Spleen (tissue), 11 donors: ENCODE measurements at regions not wholly inside any gene's neighbourhood (a gene's known extent, or its start where the extent isn't known, plus 50 kb on each side); places are given as distances from the start of the nearest gene placed in this dataset.

Source experiments
- DNase-seq: peaks from one replicate; pipeline ENCODE4 v3.0.0-alpha.2; 2020
- H3K27ac ChIP-seq, 8 donors: fragments of 200-600 bp; sonication (generic) in 7 of 8; 1 replicate in 4 of 8; 2 replicates in 4 of 8; pipeline versions ENCODE4 v1.5.0 to v1.8.0; 2016 to 2021; ENCODE audit warnings: inconsistent platforms in 4 of 8, mild to moderate bottlenecking in 4 of 8, moderate library complexity in 1 of 8
- H3K27me3 ChIP-seq, 7 donors: fragments of 200-600 bp; sonication (generic) in 6 of 7; replicated peaks in 1 of 7; 1 replicate in 4 of 7; 2 replicates in 3 of 7; pipeline versions ENCODE4 v1.5.0 to v1.8.0; 2016 to 2021; ENCODE audit warnings: inconsistent platforms in 3 of 7, mild to moderate bottlenecking in 1 of 7
- H3K36me3 ChIP-seq, 6 donors: fragments of 200-600 bp; sonication (generic) in 5 of 6; 1 replicate in 4 of 6; 2 replicates in 2 of 6; pipeline versions ENCODE4 v1.5.0 to v1.8.0; 2016 to 2021; ENCODE audit warnings: inconsistent platforms in 2 of 6
- H3K4me1 ChIP-seq, 6 donors: fragments of 200-600 bp; sonication (generic) in 5 of 6; 1 replicate in 3 of 6; 2 replicates in 3 of 6; pipeline versions ENCODE4 v1.5.0 to v1.8.0; 2016 to 2021; ENCODE audit warnings: inconsistent platforms in 3 of 6
- H3K4me3 ChIP-seq, 8 donors: fragments of 200-600 bp; sonication (generic) in 7 of 8; 1 replicate in 4 of 8; 2 replicates in 4 of 8; pipeline versions ENCODE4 v1.5.0 to v1.8.0; 2016 to 2021; ENCODE audit warnings: inconsistent platforms in 4 of 8, mild to moderate bottlenecking in 4 of 8, moderate library complexity in 2 of 8
- H3K9me3 ChIP-seq, 8 donors: fragments of 200-600 bp; sonication (generic) in 7 of 8; 1 replicate in 4 of 8; 2 replicates in 4 of 8; pipeline versions ENCODE4 v1.5.0 to v1.8.0; 2016 to 2021; ENCODE audit warnings: inconsistent platforms in 4 of 8
- CTCF ChIP-seq, 11 experiments: fragments of 200-600 bp in 7 of 11; fragments of 450-650 bp in 4 of 11; sonication (generic) in 4 of 11; IDR thresholded peaks in 8 of 11; conservative IDR thresholded peaks in 3 of 11; 1 replicate in 7 of 11; 2 replicates in 4 of 11; pipeline versions ENCODE4 v1.4.0 to v1.8.0; 2016 to 2021; ENCODE audit warnings: antibody characterized with exemption in 11 of 11, inconsistent platforms in 4 of 11, mild to moderate bottlenecking in 1 of 11
- POLR2A ChIP-seq, 3 donors: fragments of 450-650 bp; IDR thresholded peaks; one replicate each; pipeline ENCODE4 v1.5.1; 2017; ENCODE audit warnings: antibody characterized with exemption in 3 of 3, mild to moderate bottlenecking in 1 of 3
- POLR2AphosphoS5 ChIP-seq, 3 donors: sonication (generic); formaldehyde crosslinking; IDR thresholded peaks; one replicate each; pipeline ENCODE4 v1.5.1; 2017; ENCODE audit warnings: antibody characterized with exemption in 3 of 3
- WGBS, 5 donors: extraction: QIAGEN DNeasy Blood & Tissue Kit in 3 of 5; methylation state at CpG; one replicate each; pipeline versions ENCODE4 v1.1.5 to v1.1.7; 2013 to 2018; 5-methylcytosine and 5-hydroxymethylcytosine counted together
- intact Hi-C: fragments of 100-400 bp; cut with DNase I; formaldehyde crosslinking; loops from one replicate; pipeline ENCODE4 v1.15.0; 2023; ENCODE audit warnings: low total_unique reads
- donor health status: healthy with polysubstance abuse.
- donor health status: DM: no; HTN: no; CAD: no; lungs with moderate emphysema.
- donor health status: DM: no; HTN: no; CAD: no.
- donor health status: Bipolar disorder and iron deficiency.
- donor health status: healthy.
- donor health status: DM: no; HTN: no; CAD: no.
- donor health status: DM: yes; HTN: yes; CAD: no.

GRCh38 chr16:77553130-77553529 is 118.3 kb upstream of the ADAMTS18 start:
- H3K4me1 ChIP-seq = no peaks in the 10 kb centered on the region
- H3K9me3 ChIP-seq = no peaks in the 10 kb centered on the region
- H3K27me3 ChIP-seq = peaks cover 0 to 11% (median 0%) of the 10 kb centered on the region in 7 donors
- WGBS, 5 donors = 66 to 80% (median 70%) methylated on average over 9 of the region's 9 CpGs
- no peak for DNase-seq
- no peak for TF ChIP-seq POLR2A (IDR thresholded peaks at IDR 0.05)
- intact Hi-C loops = no loop called here
- H3K4me3 ChIP-seq = no peak overlapping the region
- H3K27ac ChIP-seq = no peak overlapping the region
- H3K36me3 ChIP-seq = no peaks in the 10 kb centered on the region

GRCh38 chr16:77555126-77555525 is 120.3 kb upstream of the ADAMTS18 start:
- Histone ChIP-seq H3K27me3 (peaks cover 0 to 15% (median 0%) of the 10 kb centered on the region in 7 donors), H3K36me3 (no peaks in the 10 kb centered on the region), H3K9me3 (no peaks in the 10 kb centered on the region), H3K27ac (no peak overlapping the region), H3K4me3 (no peak overlapping the region), H3K4me1 (no peaks in the 10 kb centered on the region)
- no peak for TF ChIP-seq CTCF (IDR thresholded peaks at IDR 0.05 in 8 of 11, conservative IDR thresholded peaks at IDR 0.05 in 3 of 11)
- no peak for TF ChIP-seq POLR2AphosphoS5 (IDR thresholded peaks at IDR 0.05)
- TF ChIP-seq POLR2A (IDR thresholded peaks at IDR 0.05) = no peak
- WGBS, 5 donors = 56 to 80% (median 66%) methylated on average over 1 of the region's 1 CpG
- intact Hi-C loops = no loop called here
- no peak for DNase-seq

GRCh38 chr16:77555791-77556190 is 121.0 kb upstream of the ADAMTS18 start:
- Histone ChIP-seq H3K9me3 (no peaks in the 10 kb centered on the region), H3K4me3 (no peak overlapping the region), H3K36me3 (no peaks in the 10 kb centered on the region), H3K27ac (no peak overlapping the region), H3K4me1 (no peaks in the 10 kb centered on the region), H3K27me3 (peaks cover 0 to 20% (median 0%) of the 10 kb centered on the region in 7 donors)
- no peak for TF ChIP-seq CTCF (IDR thresholded peaks at IDR 0.05 in 8 of 11, conservative IDR thresholded peaks at IDR 0.05 in 3 of 11)
- TF ChIP-seq POLR2A (IDR thresholded peaks at IDR 0.05) = no peak
- no peak for TF ChIP-seq POLR2AphosphoS5 (IDR thresholded peaks at IDR 0.05)
- no peak for DNase-seq
- WGBS, 5 donors = 74 to 89% (median 83%) methylated on average over 12 of the region's 12 CpGs
- intact Hi-C loops = no loop called here

- DNase-seq = no peak
- Histone ChIP-seq H3K4me1 (no peaks in the 10 kb centered on the region), H3K9me3 (no peaks in the 10 kb centered on the region), H3K27me3 (peaks cover 0 to 25% (median 0%) of the 10 kb centered on the region in 7 donors), H3K27ac (no peak overlapping the region), H3K36me3 (no peaks in the 10 kb centered on the region), H3K4me3 (no peak overlapping the region)
- TF ChIP-seq CTCF (IDR thresholded peaks at IDR 0.05 in 8 of 11, conservative IDR thresholded peaks at IDR 0.05 in 3 of 11) (no peak), POLR2A (IDR thresholded peaks at IDR 0.05) (no peak), POLR2AphosphoS5 (IDR thresholded peaks at IDR 0.05) (no peak)
- intact Hi-C loops = no loop called here
- 56 to 66% (median 65%) methylated on average over 10 of the region's 10 CpGs for WGBS, 5 donors
These were observed 121.5 kb upstream of the ADAMTS18 start for GRCh38 chr16:77556201-77556873.
